ENCODE measurements at regions not wholly inside any gene's neighbourhood (a gene's known extent, or its start where the extent isn't known, plus 50 kb on each side); places are given as distances from the start of the nearest gene placed in this dataset.
"Not testable (repeated sequence)": the region's sequence is repeated elsewhere in the genome, so short reads cannot be mapped to it uniquely, and the experiment has no call there.

GRCh38 chr10:22158426-22158825 lies 59.4 kb downstream of the EBLN1 start:
- no peak for DNase-seq (ENCODE audit: low spot score in 2 of 2)
- Histone ChIP-seq H3K4me3 (no peak overlapping the region), H3K36me3 (replicated peaks) (no peaks in the 10 kb centered on the region), H3K27me3 (ENCODE audit: low read depth) (no peaks in the 10 kb centered on the region), H3K4me1 (no peaks in the 10 kb centered on the region), H3K9me3 (no peaks in the 10 kb centered on the region)
- in situ Hi-C loops (cut with MboI; ENCODE audit: low sequenced_read_pairs) = no loop called here

GRCh38 chr10:22156750-22157149 lies 61.1 kb downstream of the EBLN1 start:
- H3K36me3 ChIP-seq (replicated peaks) = no peaks in the 10 kb centered on the region
- in situ Hi-C loops (cut with MboI; ENCODE audit: low sequenced_read_pairs) = no loop called here

GRCh38 chr10:22152403-22152802 lies 65.4 kb downstream of the EBLN1 start:
- in situ Hi-C loops (cut with MboI; ENCODE audit: low sequenced_read_pairs) = no loop called here
- Histone ChIP-seq H3K27me3 (ENCODE audit: low read depth) (no peaks in the 10 kb centered on the region), H3K4me1 (no peaks in the 10 kb centered on the region)

More at GRCh38 chr10:22156750-22157149, 61.1 kb downstream of the EBLN1 start:
- Histone ChIP-seq H3K9me3 (no peaks in the 10 kb centered on the region), H3K4me3 (no peak overlapping the region), H3K27me3 (ENCODE audit: low read depth) (no peaks in the 10 kb centered on the region), H3K4me1 (no peaks in the 10 kb centered on the region)
- no peak for DNase-seq (ENCODE audit: low spot score in 2 of 2)

GRCh38 chr10:22150842-22151241 lies 67.0 kb downstream of the EBLN1 start:
- no peak overlapping the region for H3K4me3 ChIP-seq
- H3K4me1 ChIP-seq = no peaks in the 10 kb centered on the region
- no peaks in the 10 kb centered on the region for H3K36me3 ChIP-seq (replicated peaks)
- no peaks in the 10 kb centered on the region for H3K27me3 ChIP-seq (ENCODE audit: low read depth)
- H3K9me3 ChIP-seq = no peaks in the 10 kb centered on the region
- in situ Hi-C loops (cut with MboI; ENCODE audit: low sequenced_read_pairs) = no loop called here
- DNase-seq (ENCODE audit: low spot score in 2 of 2) = no peak

More at GRCh38 chr10:22152403-22152802, 65.4 kb downstream of the EBLN1 start:
- H3K4me3 ChIP-seq = no peak overlapping the region
- H3K36me3 ChIP-seq (replicated peaks) = no peaks in the 10 kb centered on the region
- H3K9me3 ChIP-seq = no peaks in the 10 kb centered on the region
- DNase-seq (ENCODE audit: low spot score in 2 of 2) = no peak

GRCh38 chr10:22148961-22149360 lies 68.9 kb downstream of the EBLN1 start:
- no peaks in the 10 kb centered on the region for H3K4me1 ChIP-seq
- H3K27me3 ChIP-seq (ENCODE audit: low read depth) = no peaks in the 10 kb centered on the region
- H3K4me3 ChIP-seq = no peak overlapping the region
- in situ Hi-C loops (cut with MboI; ENCODE audit: low sequenced_read_pairs) = no loop called here
- no peaks in the 10 kb centered on the region for H3K36me3 ChIP-seq (replicated peaks)
- H3K9me3 ChIP-seq = no peaks in the 10 kb centered on the region
- DNase-seq (ENCODE audit: low spot score in 2 of 2) = no peak

- H3K4me1 ChIP-seq; in situ Hi-C loops (cut with MboI; ENCODE audit: low sequenced_read_pairs); H3K36me3 ChIP-seq (replicated peaks); H3K27me3 ChIP-seq (ENCODE audit: low read depth); H3K4me3 ChIP-seq; H3K9me3 ChIP-seq; DNase-seq (ENCODE audit: low spot score in 2 of 2): not testable (repeated sequence)
These were observed 71.9 kb downstream of the EBLN1 start for GRCh38 chr10:22145873-22146272.

- Histone ChIP-seq H3K4me3 (no peak overlapping the region), H3K4me1 (no peaks in the 10 kb centered on the region), H3K9me3 (no peaks in the 10 kb centered on the region), H3K27me3 (ENCODE audit: low read depth) (no peaks in the 10 kb centered on the region), H3K36me3 (replicated peaks) (no peaks in the 10 kb centered on the region)
- no peak for DNase-seq (ENCODE audit: low spot score in 2 of 2)
- in situ Hi-C loops (cut with MboI; ENCODE audit: low sequenced_read_pairs) = no loop called here
These were observed 80.3 kb downstream of the EBLN1 start for GRCh38 chr10:22137542-22137941.

- in situ Hi-C loops (cut with MboI; ENCODE audit: low sequenced_read_pairs) = no loop called here
- no peaks in the 10 kb centered on the region for H3K4me1 ChIP-seq
These were observed 82.2 kb downstream of the EBLN1 start for GRCh38 chr10:22135591-22135990.

GRCh38 chr10:22133749-22134624 lies 83.8 kb downstream of the EBLN1 start:
- H3K36me3 ChIP-seq (replicated peaks) = no peaks in the 10 kb centered on the region
- no peak overlapping the region for H3K4me3 ChIP-seq
- no peaks in the 10 kb centered on the region for H3K27me3 ChIP-seq (ENCODE audit: low read depth)
- DNase-seq (ENCODE audit: low spot score in 2 of 2) = no peak
- in situ Hi-C loops (cut with MboI; ENCODE audit: low sequenced_read_pairs) = no loop called here
- no peaks in the 10 kb centered on the region; the same call in 1 of the 2 replicates for H3K9me3 ChIP-seq
- H3K4me1 ChIP-seq = no peaks in the 10 kb centered on the region

More at GRCh38 chr10:22135591-22135990, 82.2 kb downstream of the EBLN1 start:
- Histone ChIP-seq H3K9me3 (no peaks in the 10 kb centered on the region), H3K4me3 (no peak overlapping the region), H3K36me3 (replicated peaks) (no peaks in the 10 kb centered on the region), H3K27me3 (ENCODE audit: low read depth) (no peaks in the 10 kb centered on the region)
- no peak for DNase-seq (ENCODE audit: low spot score in 2 of 2)

- H3K27me3 ChIP-seq (ENCODE audit: low read depth); H3K4me1 ChIP-seq; H3K4me3 ChIP-seq; in situ Hi-C loops (cut with MboI; ENCODE audit: low sequenced_read_pairs); H3K9me3 ChIP-seq; H3K36me3 ChIP-seq (replicated peaks): not testable (repeated sequence)
- peak in 1 of 2 experiments; percentile 12 for DNase-seq (ENCODE audit: low spot score in 2 of 2)
These were observed 87.0 kb downstream of the EBLN1 start for GRCh38 chr10:22130824-22131223.

- H3K27me3 ChIP-seq (ENCODE audit: low read depth); in situ Hi-C loops (cut with MboI; ENCODE audit: low sequenced_read_pairs): not testable (repeated sequence)
These were observed 88.2 kb downstream of the EBLN1 start for GRCh38 chr10:22129612-22130011.

GRCh38 chr10:22121181-22121580 lies 96.6 kb downstream of the EBLN1 start:
- H3K27me3 ChIP-seq (ENCODE audit: low read depth); H3K4me3 ChIP-seq; in situ Hi-C loops (cut with MboI; ENCODE audit: low sequenced_read_pairs); H3K36me3 ChIP-seq (replicated peaks); H3K4me1 ChIP-seq; H3K9me3 ChIP-seq; DNase-seq (ENCODE audit: low spot score in 2 of 2): not testable (repeated sequence)

More at GRCh38 chr10:22129612-22130011, 88.2 kb downstream of the EBLN1 start:
- not testable (repeated sequence) for DNase-seq (ENCODE audit: low spot score in 2 of 2); H3K4me3 ChIP-seq; H3K9me3 ChIP-seq; H3K4me1 ChIP-seq; H3K36me3 ChIP-seq (replicated peaks)

- H3K4me1 ChIP-seq; DNase-seq (ENCODE audit: low spot score in 2 of 2); H3K36me3 ChIP-seq (replicated peaks); H3K4me3 ChIP-seq; in situ Hi-C loops (cut with MboI; ENCODE audit: low sequenced_read_pairs); H3K9me3 ChIP-seq; H3K27me3 ChIP-seq (ENCODE audit: low read depth): not testable (repeated sequence)
These were observed 97.7 kb downstream of the EBLN1 start for GRCh38 chr10:22120072-22120471.

- H3K4me1 ChIP-seq; H3K4me3 ChIP-seq; H3K9me3 ChIP-seq; in situ Hi-C loops (cut with MboI; ENCODE audit: low sequenced_read_pairs); H3K36me3 ChIP-seq (replicated peaks); DNase-seq (ENCODE audit: low spot score in 2 of 2); H3K27me3 ChIP-seq (ENCODE audit: low read depth): not testable (repeated sequence)
These were observed 98.2 kb downstream of the EBLN1 start for GRCh38 chr10:22119575-22119974.
